Keratinocyte (primary cell): ENCODE measurements at regions not wholly inside any gene's neighbourhood (a gene's known extent, or its start where the extent isn't known, plus 50 kb on each side); places are given as distances from the start of the nearest gene placed in this dataset.

Source experiments
- DNase-seq: peaks from one replicate; pipeline ENCODE4 v3.0.0-alpha.2; 2011; ENCODE audit warnings: low read depth, missing footprints, low spot score
- FAIRE-seq: peaks from 2 replicates; lab custom pipeline; 2011; peaks lifted over from hg19 to GRCh38; lab: Jason Lieb, UNC
- H2AFZ ChIP-seq: 2 replicates; pipeline ENCODE4 v1.6.0; 2012; ENCODE audit warnings: low read length, control low read depth, inconsistent platforms; ENCODE audit not compliant: control insufficient read depth
- H3K27ac ChIP-seq: 2 replicates; pipeline ENCODE4 v1.5.1; 2011; ENCODE audit warnings: low read length; ENCODE audit not compliant: control insufficient read depth, insufficient read depth
- H3K27me3 ChIP-seq: 3 replicates; pipeline ENCODE4 v1.6.0; 2011; ENCODE audit warnings: low read length; ENCODE audit not compliant: control insufficient read depth, insufficient read depth; ENCODE audit errors: extremely low read depth
- H3K36me3 ChIP-seq, 2 experiments: 2 replicates in 1 of 2; 3 replicates in 1 of 2; pipeline ENCODE4 v1.5.1; 2011; ENCODE audit warnings: low read length in 2 of 2, mild to moderate bottlenecking in 1 of 2; ENCODE audit not compliant: control insufficient read depth in 2 of 2, insufficient read depth in 2 of 2; ENCODE audit errors: extremely low read depth in 1 of 2
- H3K4me1 ChIP-seq: 3 replicates; pipeline ENCODE4 v1.5.1; 2011; ENCODE audit warnings: low read length; ENCODE audit not compliant: control insufficient read depth, insufficient read depth; ENCODE audit errors: extremely low read depth
- H3K4me2 ChIP-seq: 3 replicates; pipeline ENCODE4 v1.6.0; 2011; ENCODE audit warnings: low read depth, low read length; ENCODE audit not compliant: control insufficient read depth, insufficient read depth; ENCODE audit errors: extremely low read depth
- H3K4me3 ChIP-seq, 3 experiments: fragments of 200-600 bp in 1 of 3; sonication (generic) in 1 of 3; 2 replicates in 2 of 3; 3 replicates in 1 of 3; pipeline ENCODE4 v1.5.1; 2011 to 2016; ENCODE audit warnings: low read length in 3 of 3, mild to moderate bottlenecking in 3 of 3, control low read depth in 2 of 3, inconsistent platforms in 1 of 3, low read depth in 1 of 3, mixed read lengths in 1 of 3, mixed run types in 1 of 3, moderate library complexity in 1 of 3; ENCODE audit not compliant: control insufficient read depth in 2 of 3, insufficient read depth in 2 of 3; ENCODE audit errors: extremely low read depth in 1 of 3
- H3K79me2 ChIP-seq: 2 replicates; pipeline ENCODE4 v1.6.0; 2012; ENCODE audit warnings: low read length; ENCODE audit not compliant: control insufficient read depth, insufficient read depth
- H3K9ac ChIP-seq: 3 replicates; pipeline ENCODE4 v1.6.0; 2011; ENCODE audit warnings: low read length; ENCODE audit not compliant: control insufficient read depth, insufficient read depth; ENCODE audit errors: extremely low read depth
- H3K9me1 ChIP-seq: 3 replicates; pipeline ENCODE4 v1.6.0; 2011; ENCODE audit warnings: low read length; ENCODE audit not compliant: control insufficient read depth, insufficient read depth; ENCODE audit errors: extremely low read depth
- H3K9me3 ChIP-seq: 2 replicates; pipeline ENCODE4 v1.5.1; 2012; ENCODE audit warnings: low read depth, low read length; ENCODE audit not compliant: control insufficient read depth
- H4K20me1 ChIP-seq: 3 replicates; pipeline ENCODE4 v1.6.0; 2011; ENCODE audit warnings: low read length; ENCODE audit not compliant: control insufficient read depth, insufficient read depth; ENCODE audit errors: extremely low read depth
- CTCF ChIP-seq, 3 experiments: IDR thresholded peaks in 1 of 3; conservative IDR thresholded peaks in 1 of 3; optimal IDR thresholded peaks in 1 of 3; 2 replicates in 2 of 3; 3 replicates in 1 of 3; pipeline versions ENCODE3 to v1.5.1; 2011; ENCODE audit warnings: low read length in 3 of 3, mild to moderate bottlenecking in 3 of 3, moderate library complexity in 2 of 3, control low read depth in 1 of 3, inconsistent platforms in 1 of 3; ENCODE audit not compliant: insufficient read depth in 2 of 3; ENCODE audit errors: extremely low read depth in 1 of 3
- EZH2 ChIP-seq: IDR thresholded peaks from one replicate; pipeline ENCODE4 v1.6.1; 2012; ENCODE audit warnings: inconsistent platforms, mild to moderate bottlenecking, low read length, moderate library complexity
- dilution Hi-C: fragments of 300-500 bp; cut with MboI; formaldehyde crosslinking; loops from one replicate; pipeline ENCODE4 v1.7.0; 2020; ENCODE audit warnings: low sequenced_read_pairs; ENCODE audit not compliant: extremely low pct_ligation_motif_present

DNA sequence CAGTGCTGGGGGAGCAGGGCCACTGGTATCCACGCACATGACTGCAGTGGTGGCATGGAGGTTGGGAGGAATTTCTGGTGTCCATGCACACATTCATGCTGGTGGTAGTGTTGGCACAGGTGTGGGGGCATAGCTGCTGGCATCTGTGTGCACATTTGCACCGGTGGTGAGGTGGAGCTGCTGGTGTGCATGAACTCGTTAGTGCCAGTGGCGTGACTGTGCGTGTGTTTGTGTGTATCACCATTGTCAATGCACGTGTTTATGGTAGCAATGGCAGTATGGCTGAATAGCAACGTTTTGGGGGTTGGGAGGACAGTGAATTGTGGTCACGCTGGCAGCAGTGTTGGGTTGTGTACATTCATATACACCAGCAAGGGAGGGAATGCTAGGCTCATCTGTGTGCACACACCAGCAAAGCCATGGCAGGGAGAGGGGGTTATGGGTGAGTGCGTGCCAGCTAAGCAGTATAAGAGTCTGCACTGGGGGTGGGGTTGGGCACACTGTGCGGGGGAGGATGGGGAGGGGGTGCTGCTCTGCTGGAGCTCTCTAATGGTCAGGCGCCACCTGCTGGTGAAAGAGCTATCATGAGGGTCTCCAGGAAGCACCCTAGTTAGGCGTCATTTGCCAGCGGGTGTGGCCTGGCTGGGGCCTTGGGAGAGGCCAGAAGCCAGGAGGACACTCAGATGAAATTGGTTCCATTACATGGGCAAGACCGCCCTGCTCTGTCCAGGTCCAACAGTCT lies 626.1 kb upstream of the ID4 start:
- dilution Hi-C loops: no loop called here
- FAIRE-seq: no peak
- Histone ChIP-seq H3K79me2 (no peaks in the 10 kb centered on the region), H4K20me1 (no peaks in the 10 kb centered on the region), H3K4me3 (no peak overlapping the region), H3K27ac (no peak overlapping the region), H3K4me2 (no peak overlapping the region), H3K9ac (no peak overlapping the region), H3K27me3 (no peaks in the 10 kb centered on the region), H2AFZ (no peak overlapping the region), H3K9me3 (no peaks in the 10 kb centered on the region), H3K4me1 (no peaks in the 10 kb centered on the region), H3K36me3 (no peaks in the 10 kb centered on the region), H3K9me1 (no peaks in the 10 kb centered on the region)
- DNase-seq: no peak
- TF ChIP-seq CTCF (optimal IDR thresholded peaks at IDR 0.05 in 1 of 3, IDR thresholded peaks at IDR 0.05 in 1 of 3, conservative IDR thresholded peaks at IDR 0.05 in 1 of 3; ENCODE audit: extremely low read depth in 1 of 3, insufficient read depth in 2 of 3, low read length in 3 of 3): peak in 2 of 3 experiments; percentile 7 to 18
- TF ChIP-seq EZH2: no peak

DNA sequence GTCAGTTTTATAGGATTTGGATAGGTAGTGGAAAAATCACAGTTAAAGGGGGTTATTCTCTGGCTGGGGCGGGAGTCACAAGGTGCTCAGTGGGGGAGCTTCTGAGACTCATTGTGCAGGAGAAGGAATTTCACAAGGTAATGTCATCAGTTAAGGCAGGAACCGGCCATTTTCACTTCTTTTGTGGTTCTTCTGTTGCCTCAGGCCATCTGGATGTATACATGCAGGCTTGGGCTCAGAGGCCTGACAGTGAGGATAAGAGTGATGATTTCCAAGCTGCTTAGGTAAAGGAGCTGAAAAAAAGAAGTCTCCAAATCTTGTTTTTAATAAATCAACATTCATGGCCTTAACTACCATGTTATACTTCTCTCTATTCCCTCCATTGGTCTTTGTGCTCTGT lies 622.9 kb upstream of the ID4 start:
- Histone ChIP-seq H3K27me3 (no peaks in the 10 kb centered on the region), H3K79me2 (no peaks in the 10 kb centered on the region), H3K27ac (no peak overlapping the region), H3K9ac (no peak overlapping the region), H3K4me2 (no peak overlapping the region), H4K20me1 (no peaks in the 10 kb centered on the region), H3K9me3 (no peaks in the 10 kb centered on the region), H2AFZ (no peak overlapping the region), H3K9me1 (no peaks in the 10 kb centered on the region), H3K4me1 (no peaks in the 10 kb centered on the region), H3K4me3 (no peak overlapping the region), H3K36me3 (no peaks in the 10 kb centered on the region)
- TF ChIP-seq EZH2: no peak
- TF ChIP-seq CTCF (optimal IDR thresholded peaks at IDR 0.05 in 1 of 3, IDR thresholded peaks at IDR 0.05 in 1 of 3, conservative IDR thresholded peaks at IDR 0.05 in 1 of 3; ENCODE audit: extremely low read depth in 1 of 3, insufficient read depth in 2 of 3, low read length in 3 of 3): no peak
- FAIRE-seq (no peak), DNase-seq (no peak)
- dilution Hi-C loops: no loop called here
